ENCODE measurements at regions not wholly inside any gene's neighbourhood (a gene's known extent, or its start where the extent isn't known, plus 50 kb on each side); places are given as distances from the start of the nearest gene placed in this dataset.

DNA sequence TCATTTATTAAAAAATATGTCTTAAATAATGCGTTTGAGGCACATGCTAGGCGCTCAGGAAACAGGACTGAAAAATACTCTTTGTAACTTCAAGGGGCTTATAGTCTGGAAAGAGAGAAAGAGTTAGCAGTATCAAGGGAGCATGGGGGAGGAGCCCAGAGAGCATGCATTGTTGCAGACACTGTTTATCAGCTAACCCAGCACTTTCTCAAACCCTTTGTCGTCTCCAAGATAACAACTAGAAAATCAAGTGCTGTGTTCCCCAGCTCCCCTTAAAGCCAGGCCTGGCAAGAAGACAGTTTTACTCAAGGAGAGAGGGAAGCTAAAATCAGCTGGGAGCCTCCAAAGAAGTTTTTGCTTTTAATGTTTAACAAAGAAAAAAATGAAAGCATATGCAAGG, 98.4 kb downstream of the PERP start:
- DNase-seq: no peak

GRCh38 chr6:138011413-138011812, 95.8 kb downstream of the PERP start:
- DNase-seq: no peak

GRCh38 chr6:138012682-138013081, 94.5 kb downstream of the PERP start:
- no peak for DNase-seq

DNA sequence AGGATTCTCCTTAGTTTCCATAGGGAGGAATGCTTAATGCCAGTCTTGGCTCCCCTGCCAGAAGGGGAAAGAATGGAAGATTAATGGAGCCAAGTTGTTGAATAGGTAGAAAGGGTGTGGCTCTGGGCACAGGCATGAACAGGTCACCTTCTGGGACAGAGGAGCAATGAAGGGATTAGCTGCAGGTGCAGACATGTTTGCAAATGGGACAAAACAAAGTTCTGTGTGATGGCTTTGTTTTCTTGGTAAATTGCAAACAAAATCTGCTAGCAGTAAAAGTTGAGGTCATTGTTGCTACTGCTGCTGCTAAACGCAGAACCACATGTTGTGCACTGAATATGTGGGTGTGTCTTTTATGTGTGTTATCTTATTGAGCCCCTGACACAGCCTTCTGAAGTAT, 93.3 kb downstream of the PERP start:
- DNase-seq: no peak

- peak; percentile 25 to 47 for DNase-seq
Observed at GRCh38 chr6:138017166-138017757, 90.0 kb downstream of the PERP start.

- DNase-seq: no peak
Observed at GRCh38 chr6:138018297-138018696, 88.9 kb downstream of the PERP start.

DNA sequence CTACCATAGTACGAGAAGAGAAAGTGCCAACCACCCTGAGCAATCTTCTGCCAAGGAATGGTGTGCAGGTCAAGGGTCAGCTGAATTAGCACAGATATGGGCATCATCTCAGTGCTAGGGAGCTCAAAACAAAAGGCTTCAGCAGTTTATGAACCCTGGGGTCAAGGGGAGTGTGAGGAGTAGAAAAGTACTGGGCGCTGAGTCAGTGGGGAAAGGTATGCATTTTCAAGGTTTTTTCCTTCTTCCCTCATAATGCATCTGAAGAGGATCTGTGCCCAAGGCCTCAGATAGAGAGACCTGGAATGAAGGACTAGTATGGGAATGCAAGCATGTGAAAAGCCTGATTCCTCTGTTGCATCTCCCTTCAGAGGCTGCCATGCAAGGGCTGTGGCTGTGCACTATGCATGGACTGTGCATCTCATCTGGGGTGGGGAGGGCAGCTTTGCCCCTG, 81.7 kb downstream of the PERP start:
- DNase-seq: no peak

GRCh38 chr6:138026342-138026741, 80.9 kb downstream of the PERP start:
- no peak for DNase-seq

GRCh38 chr6:138028893-138029292, 78.3 kb downstream of the PERP start:
- no peak for DNase-seq

DNA sequence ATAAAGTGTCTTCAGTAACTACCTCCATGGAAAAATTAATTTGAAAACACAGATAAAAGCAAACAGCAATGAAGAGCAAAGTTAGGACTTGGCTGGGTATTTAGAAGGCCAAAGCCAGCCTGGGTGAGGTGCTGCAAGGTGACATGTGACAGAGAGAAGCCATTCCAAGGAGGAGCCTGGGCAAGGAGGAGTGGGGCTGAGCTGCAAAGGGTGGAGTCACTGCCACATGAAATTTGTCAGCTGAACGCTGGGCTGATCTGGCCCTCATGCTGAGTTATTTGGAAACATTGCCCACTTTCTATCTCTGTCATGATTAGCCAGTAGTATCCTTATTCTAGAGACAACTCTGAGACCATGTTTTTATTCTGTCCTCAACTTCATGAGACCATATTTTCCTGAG, 76.3 kb downstream of the PERP start:
- no peak for DNase-seq

GRCh38 chr6:138031417-138031816, 75.8 kb downstream of the PERP start:
- DNase-seq: no peak

- DNase-seq: no peak
Observed at GRCh38 chr6:138031850-138032249, 75.4 kb downstream of the PERP start.

DNA sequence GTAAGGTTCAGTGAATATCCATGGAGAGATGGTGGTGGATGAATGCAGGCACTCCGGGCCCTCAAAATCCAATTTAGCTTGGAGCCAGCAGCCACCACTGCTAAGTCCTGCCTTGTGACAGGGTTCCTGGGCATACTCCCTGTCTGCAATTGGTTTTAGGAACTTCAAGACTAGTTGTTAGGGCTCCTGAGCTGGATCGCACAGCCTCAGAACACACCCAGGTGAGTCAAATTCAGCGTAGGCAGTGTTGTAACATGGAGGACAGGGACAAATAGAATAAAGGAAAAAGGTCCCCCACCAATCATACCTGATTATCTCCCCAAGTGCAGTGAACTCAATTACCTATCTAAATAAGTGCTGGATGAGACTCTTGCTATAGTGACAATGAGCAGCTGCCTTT, 74.6 kb downstream of the PERP start:
- DNase-seq: no peak

DNA sequence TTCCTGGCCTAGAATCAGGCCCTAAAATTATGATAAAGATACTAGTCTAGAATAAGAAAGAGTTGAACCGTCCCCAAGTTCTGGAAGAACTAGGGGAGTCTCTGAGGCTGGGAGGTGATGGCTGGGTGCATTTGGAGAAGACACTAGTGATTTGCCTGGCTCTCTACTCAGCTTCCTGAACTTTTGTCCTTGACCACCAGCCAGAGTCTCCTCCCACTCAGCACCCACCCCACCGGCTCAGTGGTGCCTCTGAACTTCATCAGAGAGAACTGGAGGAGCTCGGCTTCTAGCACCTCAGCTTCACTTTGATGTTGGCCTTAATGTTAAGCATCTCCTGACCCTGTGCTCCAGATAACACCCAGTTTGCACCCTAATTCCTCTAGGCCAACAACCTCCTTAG, 73.0 kb downstream of the PERP start:
- DNase-seq: no peak

DNA sequence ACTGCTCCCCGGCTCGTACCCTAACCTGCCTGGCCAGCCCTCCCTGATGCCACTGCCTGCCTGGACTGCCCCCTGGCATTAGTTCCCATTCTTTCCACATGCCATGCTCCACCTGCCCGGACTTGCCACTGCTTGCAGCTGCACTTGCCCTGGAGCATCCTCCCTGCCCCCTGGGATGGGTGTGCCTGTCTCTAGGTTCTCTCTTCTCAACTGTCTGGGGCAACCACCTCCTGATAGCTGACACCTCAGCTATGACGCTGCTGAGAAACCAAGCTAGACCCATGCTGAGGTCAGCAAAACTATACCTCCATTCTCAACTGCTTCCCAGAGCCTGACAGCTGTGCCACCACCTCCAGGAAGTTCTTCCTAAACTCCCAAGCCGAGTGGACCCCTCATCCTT, 72.1 kb downstream of the PERP start:
- DNase-seq: no peak

GRCh38 chr6:138036111-138036510, 71.1 kb downstream of the PERP start:
- no peak for DNase-seq

DNA sequence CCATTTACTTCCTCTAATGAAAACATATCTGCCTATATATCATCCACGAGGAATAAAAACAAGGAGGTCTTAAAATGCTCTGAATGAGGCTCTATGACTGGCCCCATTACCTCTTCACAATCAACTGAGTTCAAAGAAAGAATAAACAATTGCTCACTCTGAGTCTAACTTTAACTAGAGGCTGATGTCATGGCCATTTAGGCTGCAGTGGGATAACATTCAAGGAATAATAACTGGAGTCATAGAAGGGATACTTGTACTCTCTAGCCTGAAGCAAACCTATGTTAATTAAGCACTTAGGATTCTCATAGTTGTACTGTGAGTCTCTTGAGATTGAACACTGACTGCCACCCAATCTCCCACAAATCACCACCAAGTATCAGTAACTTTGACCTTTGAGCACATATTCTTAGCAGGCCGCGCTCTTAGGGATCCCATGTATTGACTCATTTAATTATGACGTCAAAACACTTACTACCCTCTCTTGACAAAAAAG, 70.2 kb downstream of the PERP start:
- no peak for DNase-seq

DNA sequence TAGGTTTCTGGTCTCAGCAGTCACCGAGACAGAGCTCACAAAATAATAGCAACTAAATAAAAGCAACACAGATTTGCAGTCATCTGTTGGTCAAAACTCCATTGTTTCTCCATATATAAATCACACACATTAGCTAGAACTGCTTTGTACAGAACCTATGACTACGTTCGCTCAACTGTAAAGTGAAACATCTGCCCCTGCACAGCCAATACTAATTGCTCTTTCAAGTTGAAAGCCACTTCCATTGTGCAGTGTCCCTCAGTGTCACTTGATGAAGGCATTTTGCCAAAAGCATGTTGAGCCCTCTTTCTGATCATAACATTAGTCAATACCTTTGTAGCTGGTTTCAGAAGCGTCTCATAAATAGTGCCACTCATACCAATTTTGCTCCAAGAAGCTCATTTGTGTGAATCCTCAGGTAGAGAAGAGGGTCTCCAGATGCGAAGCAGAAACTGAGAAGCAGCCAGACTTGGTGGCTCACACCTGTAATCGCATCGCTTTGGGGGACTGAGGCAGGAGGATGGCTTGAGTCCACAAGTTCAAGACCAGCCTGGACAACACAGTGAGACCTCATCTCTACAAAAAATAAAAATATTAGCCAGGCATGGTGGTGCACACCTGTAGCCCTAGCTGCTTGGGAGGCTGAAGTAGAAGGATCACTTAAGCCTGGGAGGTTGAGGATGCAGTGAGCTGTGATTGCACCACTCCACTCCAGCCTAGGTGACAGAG, 68.9 kb downstream of the PERP start:
- DNase-seq: no peak
